SU-DHL-6 (cell line): ENCODE measurements at regions not wholly inside any gene's neighbourhood (a gene's known extent, or its start where the extent isn't known, plus 50 kb on each side); places are given as distances from the start of the nearest gene placed in this dataset.

Experiments
- H2AFZ ChIP-seq: fragments of 200-600 bp; sonication (generic); 2 replicates; pipeline ENCODE4 v1.6.1; 2014; ENCODE audit warnings: low read depth, mild to moderate bottlenecking, moderate library complexity, mixed read lengths, antibody characterized with exemption, low read length; ENCODE audit not compliant: severe bottlenecking
- H3F3A ChIP-seq: fragments of 200-600 bp; shearing (Covaris generic); 2 replicates; pipeline ENCODE4 v1.6.0; 2016; ENCODE audit warnings: antibody characterized with exemption, mild to moderate bottlenecking; ENCODE audit not compliant: insufficient read depth
- H3K27ac ChIP-seq: fragments of 200-600 bp; sonication (generic); 2 replicates; pipeline ENCODE4 v1.5.1; 2016; ENCODE audit warnings: low read depth, mild to moderate bottlenecking, low read length, moderate library complexity, mixed read lengths
- H3K27me3 ChIP-seq: fragments of 200-600 bp; sonication (generic), shearing (Covaris generic); 2 replicates; pipeline ENCODE4 v1.6.0; 2014; ENCODE audit warnings: mild to moderate bottlenecking, low read length
- H3K36me3 ChIP-seq: fragments of 200-600 bp; sonication (generic); 2 replicates; pipeline ENCODE4 v1.6.1; 2014; ENCODE audit warnings: mild to moderate bottlenecking, low read length, mixed read lengths
- H3K4me2 ChIP-seq: fragments of 300-600, 200-600 bp; shearing (Covaris generic), sonication (generic); 2 replicates; pipeline ENCODE4 v1.6.0; 2014; ENCODE audit warnings: low read length, low read depth, mild to moderate bottlenecking; ENCODE audit not compliant: poor library complexity, severe bottlenecking
- H3K4me3 ChIP-seq: fragments of 200-600 bp; sonication (generic); 2 replicates; pipeline ENCODE4 v1.5.1; 2014; ENCODE audit warnings: antibody characterized with exemption, low read length, mild to moderate bottlenecking, mixed read lengths; ENCODE audit not compliant: insufficient read depth, poor library complexity, severe bottlenecking
- H3K79me2 ChIP-seq: fragments of 200-600 bp; sonication (generic); 2 replicates; pipeline ENCODE4 v1.6.1; 2014; ENCODE audit warnings: mild to moderate bottlenecking, low read length, moderate library complexity; ENCODE audit not compliant: insufficient read depth
- H3K9ac ChIP-seq: fragments of 200-600 bp; sonication (generic); 2 replicates; pipeline ENCODE4 v1.7.0; 2014; ENCODE audit warnings: mild to moderate bottlenecking, low read length
- H3K9me2 ChIP-seq: fragments of 200-600 bp; sonication (generic); replicated peaks from 2 replicates; pipeline ENCODE4 v1.6.1; 2014; ENCODE audit warnings: low read length; ENCODE audit not compliant: insufficient read depth
- H3K9me3 ChIP-seq: fragments of 200-600 bp; sonication (generic); 2 replicates; pipeline ENCODE4 v1.6.1; 2014; ENCODE audit warnings: low read length, mixed read lengths; ENCODE audit not compliant: insufficient read depth
- H4K20me1 ChIP-seq: fragments of 200-600 bp; sonication (generic); 2 replicates; pipeline ENCODE4 v1.6.1; 2014; ENCODE audit warnings: low read depth, mild to moderate bottlenecking, antibody characterized with exemption, low read length, moderate library complexity, mixed read lengths
- CTCF ChIP-seq: fragments of 200-600 bp; sonication (generic); IDR thresholded peaks from one replicate; pipeline ENCODE4 v1.5.1; 2017; ENCODE audit warnings: antibody characterized with exemption, mild to moderate bottlenecking, low read length, moderate library complexity; ENCODE audit not compliant: insufficient read depth, poor library complexity, severe bottlenecking
- EZH2phosphoT487 ChIP-seq: fragments of 200-600 bp; sonication (generic), shearing (Covaris generic); conservative IDR thresholded peaks from 2 replicates; pipeline ENCODE4 v1.6.1; 2018; ENCODE audit warnings: mild to moderate bottlenecking, antibody characterized with exemption, low read length, moderate library complexity, mixed read lengths

- Histone ChIP-seq H3K9me2 (no peaks in the 10 kb centered on the region), H2AFZ (no peak overlapping the region), H3K36me3 (no peaks in the 10 kb centered on the region), H3K9me3 (no peaks in the 10 kb centered on the region), H3K9ac (no peak overlapping the region), H3K27me3 (no peaks in the 10 kb centered on the region; the same call in 1 of the 2 replicates), H3K27ac (no peak overlapping the region), H3K4me3 (no peak overlapping the region), H3K4me2 (no peak overlapping the region), H3K79me2 (no peaks in the 10 kb centered on the region), H3F3A (no peaks in the 10 kb centered on the region), H4K20me1 (no peaks in the 10 kb centered on the region)
- TF ChIP-seq EZH2phosphoT487 (no peak), CTCF (no peak)
Observed at GRCh38 chr1:22325531-22326371, 125.9 kb upstream of the ZBTB40 start.

DNA sequence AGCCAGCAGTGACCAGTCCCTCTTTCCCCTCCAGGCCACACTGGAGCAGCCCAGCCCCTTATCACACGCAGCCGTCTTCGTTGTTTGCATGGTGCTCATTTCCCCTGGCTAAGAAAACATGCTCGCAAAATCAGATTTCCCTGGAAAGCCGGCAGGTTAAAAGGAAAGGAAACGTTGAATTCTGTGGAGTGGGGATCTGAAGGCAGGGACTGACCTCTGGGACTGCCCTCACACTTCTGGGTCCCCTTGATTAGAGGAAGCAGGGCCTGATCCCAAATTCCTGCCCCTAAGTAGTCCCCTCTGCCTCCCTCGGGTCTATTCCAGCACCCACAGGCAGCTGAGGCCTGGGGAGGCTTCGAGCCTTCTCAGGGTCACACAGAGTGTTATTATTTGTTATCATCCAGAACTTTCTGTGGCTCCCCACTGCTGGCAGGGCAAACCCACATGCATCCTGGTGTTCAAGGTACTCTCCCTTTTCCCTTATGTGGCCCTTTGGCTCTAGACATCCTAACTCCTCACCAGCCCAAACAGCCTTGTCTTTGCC, 125.2 kb upstream of the ZBTB40 start:
- Histone ChIP-seq H3K36me3 (no peaks in the 10 kb centered on the region), H3K9ac (no peak overlapping the region)

DNA sequence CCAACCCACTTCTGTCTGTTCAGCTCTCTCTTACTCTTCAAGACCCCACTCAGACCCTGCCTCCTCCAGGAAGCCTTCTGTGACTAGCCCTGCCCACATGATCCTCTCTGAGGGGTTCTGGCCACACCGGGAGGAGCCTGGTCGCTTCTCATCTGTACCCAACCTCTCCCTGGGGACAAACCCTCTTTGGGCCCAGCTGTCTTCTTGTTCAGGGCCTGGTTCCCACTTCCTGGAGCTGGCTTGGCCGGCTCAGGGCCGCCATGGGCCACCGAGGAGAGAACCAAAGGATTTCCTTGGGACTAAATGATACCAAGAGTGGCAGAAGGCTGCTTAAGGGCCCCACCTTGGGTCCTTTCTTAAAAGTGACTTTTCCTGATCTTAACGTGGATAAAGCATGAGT, 124.7 kb upstream of the ZBTB40 start:
- no peak overlapping the region for H2AFZ ChIP-seq
- H3K9me2 ChIP-seq = no peaks in the 10 kb centered on the region
- no peaks in the 10 kb centered on the region for H3K36me3 ChIP-seq
- no peaks in the 10 kb centered on the region for H4K20me1 ChIP-seq
- no peaks in the 10 kb centered on the region for H3K9me3 ChIP-seq
- H3K9ac ChIP-seq = no peak overlapping the region
- TF ChIP-seq CTCF = no peak
- no peak for TF ChIP-seq EZH2phosphoT487
- H3K79me2 ChIP-seq = no peaks in the 10 kb centered on the region
- no peak overlapping the region for H3K4me3 ChIP-seq
- no peak overlapping the region for H3K27ac ChIP-seq
- no peaks in the 10 kb centered on the region for H3F3A ChIP-seq
- no peaks in the 10 kb centered on the region; the same call in 1 of the 2 replicates for H3K27me3 ChIP-seq
- H3K4me2 ChIP-seq = no peak overlapping the region

More for the DNA sequence above, 125.2 kb upstream of the ZBTB40 start:
- no peaks in the 10 kb centered on the region for H3K79me2 ChIP-seq
- no peaks in the 10 kb centered on the region for H3K9me3 ChIP-seq
- no peaks in the 10 kb centered on the region for H3F3A ChIP-seq
- H2AFZ ChIP-seq = no peak overlapping the region
- no peak overlapping the region for H3K4me3 ChIP-seq
- no peak overlapping the region for H3K4me2 ChIP-seq
- H3K9me2 ChIP-seq = no peaks in the 10 kb centered on the region
- H4K20me1 ChIP-seq = no peaks in the 10 kb centered on the region
- no peak overlapping the region for H3K27ac ChIP-seq
- H3K27me3 ChIP-seq = no peaks in the 10 kb centered on the region; the same call in 1 of the 2 replicates
- TF ChIP-seq EZH2phosphoT487 (no peak), CTCF (no peak)
